ENCODE measurements at regions not wholly inside any gene's neighbourhood (a gene's known extent, or its start where the extent isn't known, plus 50 kb on each side); places are given as distances from the start of the nearest gene placed in this dataset.

- CTCF ChIA-PET (ENCODE audit: low intra/inter-chr PET ratio, low total read pairs): no interaction called here
- TF ChIP-seq CEBPB (IDR thresholded peaks at IDR 0.05; ENCODE audit: borderline replicate concordance, low read depth, low read length): peak; percentile 63; the same call in 1 of the 2 replicates
- no peak for TF ChIP-seq CREB1 (IDR thresholded peaks at IDR 0.05)
- TF ChIP-seq CREB1 (CRISPR knock-in tag; IDR thresholded peaks at IDR 0.05): no peak
- TF ChIP-seq ZNF646 (CRISPR knock-in tag; IDR thresholded peaks at IDR 0.05): no peak
- TF ChIP-seq ZNF407 (CRISPR knock-in tag; IDR thresholded peaks at IDR 0.05; ENCODE audit: not compliant biosample characterization): no peak
- Histone ChIP-seq H3K9ac (ENCODE audit: insufficient read depth, low read depth, low read length) (no peak overlapping the region), H3K27ac (ENCODE audit: extremely low read length, insufficient read depth, low read length) (no peak overlapping the region), H3K4me3 (replicated peaks in 1 of 3; ENCODE audit: insufficient read depth in 1 of 3, low read depth in 2 of 3, low read length in 3 of 3) (no peak overlapping the region), H3K9me3 (ENCODE audit: low read length) (no peaks in the 10 kb centered on the region), H4K20me1 (ENCODE audit: insufficient read depth, low read length) (no peaks in the 10 kb centered on the region), H3K36me3 (replicated peaks in 1 of 2; ENCODE audit: control insufficient read depth in 1 of 2, insufficient read depth in 2 of 2, low read length in 2 of 2) (no peaks in the 10 kb centered on the region), H3K27me3 (ENCODE audit: control insufficient read depth in 1 of 2, insufficient read depth in 2 of 2, low read length in 2 of 2) (no peaks in the 10 kb centered on the region; a peak in 1 of 5 replicates), H2AFZ (ENCODE audit: low read length) (no peak overlapping the region), H3K4me1 (ENCODE audit: insufficient read depth, low read length) (no peaks in the 10 kb centered on the region), H3K79me2 (ENCODE audit: insufficient read depth, low read length) (no peaks in the 10 kb centered on the region), H3K4me2 (ENCODE audit: low read depth, low read length) (no peak overlapping the region)
- intact Hi-C loops (cut with micrococcal nuclease; ENCODE audit: unreplicated experiment) (no loop called here), in situ Hi-C loops (cut with HindIII; ENCODE audit: extremely low pct_ligation_motif_present, low pct_unique_long_range_greater_than_20kb) (no loop called here)
- no TSS peak for BruUV-seq (replicated peaks)
- DNase-seq (ENCODE audit: low spot score) (no peak), FAIRE-seq (no peak), ATAC-seq (no peak)
- POLR2A ChIA-PET: no interaction called here
- 52% methylated on average over 5 of the region's 5 CpGs for WGBS (ENCODE audit: low lambda C conversion rate)
Observed at GRCh38 chr3:36633060-36633459, 131.3 kb downstream of the DCLK3 start.

Data from HepG2 (cell line).